Adrenal gland (tissue), 9 donors: ENCODE measurements at regions not wholly inside any gene's neighbourhood (a gene's known extent, or its start where the extent isn't known, plus 50 kb on each side); places are given as distances from the start of the nearest gene placed in this dataset.

Source experiments
- DNase-seq, 7 donors: peaks; one replicate each; pipeline ENCODE4 v3.0.0-alpha.2; 2019 to 2020
- H3K27ac ChIP-seq, 5 donors: fragments of 200-600 bp; sonication (generic) in 4 of 5; 1 replicate in 3 of 5; 2 replicates in 2 of 5; pipeline versions ENCODE4 v1.5.1 to v1.8.0; 2016 to 2020; ENCODE audit warnings: mild to moderate bottlenecking in 1 of 5
- H3K27me3 ChIP-seq: fragments of 200-600 bp; 2 replicates; pipeline ENCODE4 v1.8.0; 2021
- H3K36me3 ChIP-seq, 2 donors: fragments of 200-600 bp; replicated peaks in 1 of 2; 1 replicate in 1 of 2; 2 replicates in 1 of 2; pipeline versions ENCODE4 v1.5.1 to v1.8.0; 2018 to 2022
- H3K4me1 ChIP-seq, 2 donors: fragments of 200-600 bp; replicated peaks in 1 of 2; 1 replicate in 1 of 2; 2 replicates in 1 of 2; pipeline versions ENCODE4 v1.5.1 to v1.8.0; 2018 to 2021
- H3K4me3 ChIP-seq, 4 donors: fragments of 200-600 bp; sonication (generic) in 3 of 4; one replicate each; pipeline ENCODE4 v1.5.1; 2016 to 2018
- H3K9me3 ChIP-seq, 3 donors: fragments of 200-600 bp; sonication (generic) in 1 of 3; replicated peaks in 1 of 3; 1 replicate in 2 of 3; 2 replicates in 1 of 3; pipeline versions ENCODE4 v1.5.1 to v1.8.0; 2016 to 2021
- POLR2A ChIP-seq, 2 donors: fragments of 450-650 bp; IDR thresholded peaks; one replicate each; pipeline ENCODE4 v1.6.1; 2017; ENCODE audit warnings: antibody characterized with exemption in 2 of 2, mild to moderate bottlenecking in 2 of 2, moderate library complexity in 1 of 2
- WGBS, 4 donors: extraction: QIAGEN DNeasy Blood & Tissue Kit in 2 of 4; methylation state at CpG; one replicate each; pipeline versions ENCODE4 v1.1.5 to v1.1.7; 2013 to 2017; 5-methylcytosine and 5-hydroxymethylcytosine counted together
- intact Hi-C, 2 donors: fragments of 100-400 bp; cut with DNase I; formaldehyde crosslinking; loops; one replicate each; pipeline versions ENCODE4 v1.14.1 to v1.15.0; 2022 to 2023
- TF ChIP-seq, protein P1 (sequence below), 6 experiments: fragments of 450-650 bp in 4 of 6; fragments of 200-600 bp in 2 of 6; sonication (generic) in 1 of 6; IDR thresholded peaks; 1 replicate in 5 of 6; 2 replicates in 1 of 6; pipeline versions ENCODE4 v1.5.1 to v1.8.0; 2016 to 2021; ENCODE audit warnings: antibody characterized with exemption in 6 of 6, mild to moderate bottlenecking in 2 of 6, moderate library complexity in 1 of 6
- donor health status: healthy with polysubstance abuse.
- donor health status: Bipolar disorder and iron deficiency.
- donor health status: DM: yes; HTN: yes; CAD: no.
- donor health status: DM: no; HTN: no; CAD: no.
- donor health status: DM: no; HTN: no; CAD: no.

DNA sequence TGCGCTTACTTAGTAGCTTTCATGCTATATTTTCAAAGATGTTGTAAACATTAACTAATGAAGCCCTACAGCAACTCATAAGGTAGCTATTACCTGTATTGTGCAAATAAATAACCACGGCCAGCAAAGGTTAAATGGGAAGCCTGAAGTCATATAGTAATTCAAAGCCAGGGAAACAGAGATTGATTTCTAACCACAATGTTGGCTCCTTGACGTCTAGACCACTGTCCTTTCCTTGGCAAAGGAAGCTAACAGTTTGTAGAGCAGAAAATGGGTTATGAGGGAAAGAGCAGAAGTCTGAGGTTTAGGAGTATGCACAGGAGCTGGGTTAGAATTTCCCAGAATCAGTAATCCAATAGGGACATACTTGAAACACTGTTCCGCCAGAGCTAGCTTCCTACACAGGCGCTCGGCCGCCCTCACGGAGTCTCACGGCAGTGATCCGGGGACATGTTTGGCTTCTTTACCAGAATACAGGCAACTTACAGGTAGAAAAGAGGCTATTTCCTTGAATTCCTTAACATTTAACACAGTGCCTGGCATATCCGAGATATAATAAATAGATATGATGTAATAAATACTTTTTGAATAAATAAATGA, 298.8 kb upstream of the LYPLAL1 start:
- 91 to 93% (median 92%) methylated on average over 11 of the region's 11 CpGs for WGBS, 4 donors
- H3K27ac ChIP-seq = no peak overlapping the region
- H3K4me3 ChIP-seq = no peak overlapping the region
- H3K9me3 ChIP-seq = no peaks in the 10 kb centered on the region
- H3K4me1 ChIP-seq = peaks cover 0 to 4% of the 10 kb centered on the region in 2 donors
- H3K36me3 ChIP-seq = no peaks in the 10 kb centered on the region
- TF ChIP-seq, protein P1, sequence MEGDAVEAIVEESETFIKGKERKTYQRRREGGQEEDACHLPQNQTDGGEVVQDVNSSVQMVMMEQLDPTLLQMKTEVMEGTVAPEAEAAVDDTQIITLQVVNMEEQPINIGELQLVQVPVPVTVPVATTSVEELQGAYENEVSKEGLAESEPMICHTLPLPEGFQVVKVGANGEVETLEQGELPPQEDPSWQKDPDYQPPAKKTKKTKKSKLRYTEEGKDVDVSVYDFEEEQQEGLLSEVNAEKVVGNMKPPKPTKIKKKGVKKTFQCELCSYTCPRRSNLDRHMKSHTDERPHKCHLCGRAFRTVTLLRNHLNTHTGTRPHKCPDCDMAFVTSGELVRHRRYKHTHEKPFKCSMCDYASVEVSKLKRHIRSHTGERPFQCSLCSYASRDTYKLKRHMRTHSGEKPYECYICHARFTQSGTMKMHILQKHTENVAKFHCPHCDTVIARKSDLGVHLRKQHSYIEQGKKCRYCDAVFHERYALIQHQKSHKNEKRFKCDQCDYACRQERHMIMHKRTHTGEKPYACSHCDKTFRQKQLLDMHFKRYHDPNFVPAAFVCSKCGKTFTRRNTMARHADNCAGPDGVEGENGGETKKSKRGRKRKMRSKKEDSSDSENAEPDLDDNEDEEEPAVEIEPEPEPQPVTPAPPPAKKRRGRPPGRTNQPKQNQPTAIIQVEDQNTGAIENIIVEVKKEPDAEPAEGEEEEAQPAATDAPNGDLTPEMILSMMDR (IDR thresholded peaks at IDR 0.05) = no peak
- TF ChIP-seq POLR2A (IDR thresholded peaks at IDR 0.05) = no peak
- DNase-seq = no peak
- intact Hi-C loops = no loop called here
- H3K27me3 ChIP-seq = no peaks in the 10 kb centered on the region

GRCh38 chr1:218878369-218878768, 295.3 kb upstream of the LYPLAL1 start:
- no peaks in the 10 kb centered on the region for H3K36me3 ChIP-seq
- no peaks in the 10 kb centered on the region for H3K9me3 ChIP-seq
- TF ChIP-seq, protein P1 (IDR thresholded peaks at IDR 0.05) = no peak
- H3K27me3 ChIP-seq = no peaks in the 10 kb centered on the region
- intact Hi-C loops = no loop called here
- H3K4me1 ChIP-seq = peaks cover 0 to 4% of the 10 kb centered on the region in 2 donors
- H3K27ac ChIP-seq = peak overlapping the region in 1 of 5 donors; percentile 6
- DNase-seq = no peak
- no peak overlapping the region for H3K4me3 ChIP-seq
- 48 to 57% (median 55%) methylated on average over 1 of the region's 1 CpG for WGBS, 4 donors

- no peaks in the 10 kb centered on the region for H3K27me3 ChIP-seq
- H3K4me3 ChIP-seq = no peak overlapping the region
- intact Hi-C loops = no loop called here
- WGBS, 4 donors = 42 to 58% (median 55%) methylated on average over 5 of the region's 5 CpGs
- H3K9me3 ChIP-seq = no peaks in the 10 kb centered on the region
- H3K36me3 ChIP-seq = no peaks in the 10 kb centered on the region
- no peak overlapping the region for H3K27ac ChIP-seq
- TF ChIP-seq POLR2A (IDR thresholded peaks at IDR 0.05) = no peak
- TF ChIP-seq, protein P1 (IDR thresholded peaks at IDR 0.05) = no peak
- peak in 1 of 7 donors; percentile 9 for DNase-seq
- peaks cover 0 to 4% of the 10 kb centered on the region in 2 donors for H3K4me1 ChIP-seq
Measured at GRCh38 chr1:218880484-218881060, 293.1 kb upstream of the LYPLAL1 start.

DNA sequence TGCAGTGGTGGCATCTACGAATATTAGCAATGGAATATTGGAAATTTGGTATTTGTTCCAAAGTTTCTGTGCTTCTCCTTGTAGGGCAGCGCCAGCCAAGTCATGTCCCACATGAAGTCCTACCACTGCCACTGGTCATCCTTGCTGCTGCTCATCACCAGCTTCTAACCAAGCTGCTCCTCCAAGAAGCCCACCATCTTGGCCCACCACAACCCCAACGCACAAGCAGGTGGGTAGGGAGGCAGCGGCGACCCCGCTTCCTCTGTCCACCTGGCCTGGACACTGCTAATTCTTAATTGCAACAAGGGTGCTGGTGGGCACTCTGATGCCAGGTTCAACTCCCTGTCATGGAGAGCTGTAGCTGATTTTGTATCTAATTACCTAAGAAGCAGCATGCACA, 291.2 kb upstream of the LYPLAL1 start:
- no peak for DNase-seq
- Histone ChIP-seq H3K27me3 (no peaks in the 10 kb centered on the region), H3K27ac (no peak overlapping the region), H3K4me1 (peaks cover 0 to 4% of the 10 kb centered on the region in 2 donors), H3K36me3 (no peaks in the 10 kb centered on the region), H3K4me3 (no peak overlapping the region), H3K9me3 (no peaks in the 10 kb centered on the region)
- intact Hi-C loops = no loop called here
- WGBS, 4 donors = 84 to 93% (median 91%) methylated on average over 5 to 6 of the region's 6 CpGs
- TF ChIP-seq POLR2A (IDR thresholded peaks at IDR 0.05) = no peak
- TF ChIP-seq, protein P1 (IDR thresholded peaks at IDR 0.05) = no peak
